ENCODE measurements at regions not wholly inside any gene's neighbourhood (a gene's known extent, or its start where the extent isn't known, plus 50 kb on each side); places are given as distances from the start of the nearest gene placed in this dataset.

GRCh38 chrX:33840176-33840575 is 291.9 kb downstream of the FAM47A start:
- H3K4me2 ChIP-seq (ENCODE audit: low read length) = no peak overlapping the region
- TF ChIP-seq MXI1 (conservative IDR thresholded peaks at IDR 0.05; ENCODE audit: poor library complexity, severe bottlenecking) (no peak), RAD21 (conservative IDR thresholded peaks at IDR 0.05) (no peak), REST (IDR thresholded peaks at IDR 0.05; ENCODE audit: borderline replicate concordance) (no peak), CTCF (IDR thresholded peaks at IDR 0.05; ENCODE audit: poor library complexity, severe bottlenecking) (no peak), SMC3 (conservative IDR thresholded peaks at IDR 0.05; ENCODE audit: poor library complexity) (no peak), POLR2AphosphoS5 (IDR thresholded peaks at IDR 0.05) (no peak), EZH2 (IDR thresholded peaks at IDR 0.05; ENCODE audit: borderline replicate concordance, insufficient read depth, low read length, poor library complexity, severe bottlenecking) (no peak), TAF1 (IDR thresholded peaks at IDR 0.05; ENCODE audit: low read depth) (no peak), EP300 (conservative IDR thresholded peaks at IDR 0.05; ENCODE audit: poor library complexity, severe bottlenecking) (no peak)
- no peaks in the 10 kb centered on the region for H3K79me2 ChIP-seq (replicated peaks; ENCODE audit: insufficient read depth, low read length)
- no peaks in the 10 kb centered on the region for H3K27me3 ChIP-seq (ENCODE audit: insufficient read depth, low read depth, low read length)
- no peak overlapping the region for H2AFZ ChIP-seq (ENCODE audit: low read depth, low read length)
- H3K9me2 ChIP-seq (ENCODE audit: insufficient read depth, low read length) = no peaks in the 10 kb centered on the region
- H3K27ac ChIP-seq (ENCODE audit: low read length) = no peak overlapping the region
- H3F3A ChIP-seq (ENCODE audit: insufficient read depth, low read length, poor library complexity, severe bottlenecking) = no peaks in the 10 kb centered on the region
- no peaks in the 10 kb centered on the region for H3K36me3 ChIP-seq (ENCODE audit: insufficient read depth, low read length)
- H3K4me3 ChIP-seq (ENCODE audit: low read length) = no peak overlapping the region
- H4K20me1 ChIP-seq (ENCODE audit: insufficient read depth) = no peaks in the 10 kb centered on the region
- no peak overlapping the region for H3K9ac ChIP-seq (ENCODE audit: low read length)
- no peaks in the 10 kb centered on the region for H3K9me3 ChIP-seq (ENCODE audit: low read length)

GRCh38 chrX:33831211-33831610 is 300.9 kb downstream of the FAM47A start:
- no peaks in the 10 kb centered on the region for H4K20me1 ChIP-seq (ENCODE audit: insufficient read depth)
- no peaks in the 10 kb centered on the region for H3K36me3 ChIP-seq (ENCODE audit: insufficient read depth, low read length)
- H3K4me3 ChIP-seq (ENCODE audit: low read length) = no peak overlapping the region
- H3K4me2 ChIP-seq (ENCODE audit: low read length) = no peak overlapping the region
- H3K9me2 ChIP-seq (ENCODE audit: insufficient read depth, low read length) = no peaks in the 10 kb centered on the region
- H3K79me2 ChIP-seq (replicated peaks; ENCODE audit: insufficient read depth, low read length) = no peaks in the 10 kb centered on the region
- H3K27ac ChIP-seq (ENCODE audit: low read length) = no peak overlapping the region
- H2AFZ ChIP-seq (ENCODE audit: low read depth, low read length) = no peak overlapping the region
- H3K9ac ChIP-seq (ENCODE audit: low read length) = no peak overlapping the region
- no peaks in the 10 kb centered on the region for H3K9me3 ChIP-seq (ENCODE audit: low read length)
- H3F3A ChIP-seq (ENCODE audit: insufficient read depth, low read length, poor library complexity, severe bottlenecking) = no peaks in the 10 kb centered on the region
- no peaks in the 10 kb centered on the region for H3K27me3 ChIP-seq (ENCODE audit: insufficient read depth, low read depth, low read length)
- no peak for TF ChIP-seq CTCF (IDR thresholded peaks at IDR 0.05; ENCODE audit: poor library complexity, severe bottlenecking)
